Gastroesophageal sphincter (tissue), 4 donors: ENCODE measurements at regions not wholly inside any gene's neighbourhood (a gene's known extent, or its start where the extent isn't known, plus 50 kb on each side); places are given as distances from the start of the nearest gene placed in this dataset.
"Not testable (repeated sequence)": the region's sequence is repeated elsewhere in the genome, so short reads cannot be mapped to it uniquely, and the experiment has no call there.

Experiments used
- ATAC-seq: fragments of 150-250 bp; one replicate; pipeline ENCODE4 v1.9.1; 2016; ENCODE audit warnings: mild to moderate bottlenecking, moderate library complexity
- H3K27ac ChIP-seq, 4 donors: fragments of 200-600 bp; sonication (generic) in 3 of 4; 1 replicate in 3 of 4; 2 replicates in 1 of 4; pipeline ENCODE4 v1.5.1; 2016 to 2019
- H3K27me3 ChIP-seq: fragments of 200-600 bp; sonication (generic); one replicate; pipeline ENCODE4 v1.5.1; 2019
- H3K36me3 ChIP-seq, 2 donors: fragments of 200-600 bp; sonication (generic); one replicate each; pipeline ENCODE4 v1.5.1; 2019; ENCODE audit warnings: control low read depth in 1 of 2
- H3K4me1 ChIP-seq, 3 donors: fragments of 200-600 bp; sonication (generic); 1 replicate in 2 of 3; 2 replicates in 1 of 3; pipeline ENCODE4 v1.5.1; 2016 to 2019; ENCODE audit warnings: control low read depth in 2 of 3
- H3K4me3 ChIP-seq, 2 donors: fragments of 200-600 bp; sonication (generic); one replicate each; pipeline ENCODE4 v1.5.1; 2019; ENCODE audit warnings: mild to moderate bottlenecking in 1 of 2, moderate library complexity in 1 of 2
- H3K9me3 ChIP-seq, 3 donors: fragments of 200-600 bp; sonication (generic); one replicate each; pipeline ENCODE4 v1.5.1; 2017 to 2019; ENCODE audit warnings: control low read depth in 2 of 3
- CTCF ChIP-seq, 4 experiments: fragments of 200-600 bp in 2 of 4; fragments of 450-650 bp in 2 of 4; sonication (generic) in 1 of 4; IDR thresholded peaks; one replicate each; pipeline ENCODE4 v1.5.1; 2017 to 2019; ENCODE audit warnings: antibody characterized with exemption in 4 of 4, mild to moderate bottlenecking in 2 of 4, moderate library complexity in 2 of 4
- EP300 ChIP-seq: sonication (generic); formaldehyde crosslinking; IDR thresholded peaks from one replicate; pipeline ENCODE4 v1.6.1; 2017; ENCODE audit warnings: antibody characterized with exemption, mild to moderate bottlenecking
- POLR2A ChIP-seq, 2 donors: fragments of 450-650 bp; IDR thresholded peaks; one replicate each; pipeline ENCODE4 v1.6.1; 2017; ENCODE audit warnings: antibody characterized with exemption in 2 of 2, mild to moderate bottlenecking in 2 of 2, moderate library complexity in 1 of 2
- POLR2AphosphoS5 ChIP-seq: sonication (generic); formaldehyde crosslinking; IDR thresholded peaks from one replicate; pipeline ENCODE4 v1.6.1; 2017; ENCODE audit warnings: antibody characterized with exemption
- WGBS, 2 donors: methylation state at CpG; one replicate each; pipeline ENCODE4 v1.1.5; 2018; ENCODE audit warnings: low coverage in 1 of 2; 5-methylcytosine and 5-hydroxymethylcytosine counted together

- no peaks in the 10 kb centered on the region for H3K4me1 ChIP-seq
- H3K27ac ChIP-seq = no peak overlapping the region
- ATAC-seq = no peak
- H3K27me3 ChIP-seq = no peaks in the 10 kb centered on the region
- 13% methylated on average over 2 of the region's 3 CpGs; no CpG with 5 or more reads in 1 of the 2 donors for WGBS, 2 donors
- TF ChIP-seq POLR2AphosphoS5 (no peak), EP300 (no peak), POLR2A (IDR thresholded peaks at IDR 0.05) (no peak), CTCF (IDR thresholded peaks at IDR 0.05) (no peak)
- no peaks in the 10 kb centered on the region for H3K9me3 ChIP-seq
- no peaks in the 10 kb centered on the region for H3K36me3 ChIP-seq
- no peak overlapping the region for H3K4me3 ChIP-seq
These were observed 271.5 kb downstream of the CDK5RAP2 start for GRCh38 chr9:120308495-120308894.

- no peaks in the 10 kb centered on the region for H3K4me1 ChIP-seq
- TF ChIP-seq EP300 (no peak), POLR2AphosphoS5 (no peak), POLR2A (IDR thresholded peaks at IDR 0.05) (no peak), CTCF (IDR thresholded peaks at IDR 0.05) (no peak)
- no peak overlapping the region for H3K4me3 ChIP-seq
- no CpG with 5 or more reads among the region's 2 CpGs for WGBS, 2 donors
- H3K27ac ChIP-seq = no peak overlapping the region
- no peaks in the 10 kb centered on the region for H3K27me3 ChIP-seq
- ATAC-seq = no peak
- H3K9me3 ChIP-seq = no peaks in the 10 kb centered on the region
- H3K36me3 ChIP-seq = no peaks in the 10 kb centered on the region
These were observed 272.4 kb downstream of the CDK5RAP2 start for GRCh38 chr9:120307599-120307998.

GRCh38 chr9:120306561-120306960, 273.4 kb downstream of the CDK5RAP2 start:
- no peak overlapping the region for H3K27ac ChIP-seq
- H3K4me3 ChIP-seq = no peak overlapping the region
- no peaks in the 10 kb centered on the region for H3K27me3 ChIP-seq
- WGBS, 2 donors = no CpG with 5 or more reads among the region's 3 CpGs
- no peak for ATAC-seq
- TF ChIP-seq POLR2AphosphoS5 (no peak), POLR2A (IDR thresholded peaks at IDR 0.05) (no peak), EP300 (no peak), CTCF (IDR thresholded peaks at IDR 0.05) (no peak)
- H3K36me3 ChIP-seq = no peaks in the 10 kb centered on the region
- no peaks in the 10 kb centered on the region for H3K4me1 ChIP-seq
- no peaks in the 10 kb centered on the region for H3K9me3 ChIP-seq

GRCh38 chr9:120306088-120306487, 273.9 kb downstream of the CDK5RAP2 start:
- WGBS, 2 donors = 54 to 74% methylated on average over 3 of the region's 3 CpGs
- ATAC-seq = no peak
- H3K27me3 ChIP-seq = no peaks in the 10 kb centered on the region
- TF ChIP-seq POLR2A (IDR thresholded peaks at IDR 0.05) (no peak), CTCF (IDR thresholded peaks at IDR 0.05) (no peak), POLR2AphosphoS5 (no peak), EP300 (no peak)
- H3K4me3 ChIP-seq = no peak overlapping the region
- H3K9me3 ChIP-seq = no peaks in the 10 kb centered on the region
- H3K27ac ChIP-seq = no peak overlapping the region
- H3K4me1 ChIP-seq = no peaks in the 10 kb centered on the region
- no peaks in the 10 kb centered on the region for H3K36me3 ChIP-seq

GRCh38 chr9:120304896-120305295, 275.1 kb downstream of the CDK5RAP2 start:
- not testable (repeated sequence) for H3K4me1 ChIP-seq, H3K27me3 ChIP-seq, H3K27ac ChIP-seq, ATAC-seq, H3K9me3 ChIP-seq, H3K36me3 ChIP-seq, H3K4me3 ChIP-seq
- no CpG with 5 or more reads among the region's 28 CpGs for WGBS, 2 donors
